NT2/D1 (cell line): ENCODE measurements at regions not wholly inside any gene's neighbourhood (a gene's known extent, or its start where the extent isn't known, plus 50 kb on each side); places are given as distances from the start of the nearest gene placed in this dataset.

Source experiments
- YY1 ChIP-seq: IDR thresholded peaks from 2 replicates; pipeline ENCODE4 v1.6.1; 2011; ENCODE audit not compliant: insufficient read length, insufficient read depth
- ZNF274 ChIP-seq: IDR thresholded peaks from 2 replicates; pipeline ENCODE4 v1.6.1; 2011; ENCODE audit warnings: mild to moderate bottlenecking, low read depth, low read length

DNA sequence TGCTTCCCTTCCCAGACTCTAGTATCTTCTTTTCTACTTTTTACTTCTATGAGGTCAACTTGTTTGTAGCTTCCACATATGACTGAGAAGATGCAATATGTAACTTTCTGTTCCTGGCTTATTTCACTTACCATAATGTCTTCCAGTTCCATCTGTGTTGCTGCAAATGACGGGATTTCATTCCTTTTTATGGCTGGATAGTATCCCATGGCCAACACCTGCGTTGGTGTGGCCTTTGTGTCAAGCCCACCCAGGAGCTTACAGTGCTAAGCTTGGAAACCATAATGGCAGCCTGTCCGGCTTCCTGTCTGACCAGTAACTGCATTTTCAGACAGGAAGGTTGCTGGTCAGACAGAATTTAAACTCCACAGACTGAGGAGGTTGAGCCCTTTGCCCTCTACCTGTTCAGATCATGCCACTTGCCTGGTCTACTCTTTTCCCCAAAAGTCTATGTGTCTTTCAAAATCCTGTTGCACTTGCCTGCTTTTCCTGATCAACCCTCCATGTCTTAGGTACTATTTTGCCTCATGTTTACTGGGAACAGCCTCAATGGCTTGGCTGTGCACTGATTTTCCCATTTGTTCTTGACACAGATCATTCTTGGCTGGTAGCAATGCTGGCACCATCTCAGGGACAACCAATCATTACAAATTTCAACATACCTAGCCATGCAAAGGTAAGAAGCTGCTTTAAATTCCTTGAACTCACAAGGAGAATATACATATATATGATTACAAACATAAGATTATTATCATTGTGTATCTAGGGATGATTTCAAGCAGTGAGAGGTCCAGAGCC is 114.3 kb upstream of the PLEKHG1 start:
- TF ChIP-seq YY1 (no peak), ZNF274 (no peak)
